H1 (cell line): ENCODE measurements at regions not wholly inside any gene's neighbourhood (a gene's known extent, or its start where the extent isn't known, plus 50 kb on each side); places are given as distances from the start of the nearest gene placed in this dataset.

Experiments used
- ATF2 ChIP-seq: IDR thresholded peaks from 2 replicates; pipeline ENCODE4 v1.6.1; 2012; ENCODE audit warnings: low read length, inconsistent platforms
- CBX5 ChIP-seq: fragments of 300-800, 300-1000 bp; sonication (generic); IDR thresholded peaks from 2 replicates; pipeline ENCODE4 v1.7.1; 2016; ENCODE audit warnings: antibody characterized with exemption, low read length, low read depth
- POLR2AphosphoS5 ChIP-seq: IDR thresholded peaks from 2 replicates; pipeline ENCODE4 v1.6.1; 2011; ENCODE audit warnings: low read depth, low read length

DNA sequence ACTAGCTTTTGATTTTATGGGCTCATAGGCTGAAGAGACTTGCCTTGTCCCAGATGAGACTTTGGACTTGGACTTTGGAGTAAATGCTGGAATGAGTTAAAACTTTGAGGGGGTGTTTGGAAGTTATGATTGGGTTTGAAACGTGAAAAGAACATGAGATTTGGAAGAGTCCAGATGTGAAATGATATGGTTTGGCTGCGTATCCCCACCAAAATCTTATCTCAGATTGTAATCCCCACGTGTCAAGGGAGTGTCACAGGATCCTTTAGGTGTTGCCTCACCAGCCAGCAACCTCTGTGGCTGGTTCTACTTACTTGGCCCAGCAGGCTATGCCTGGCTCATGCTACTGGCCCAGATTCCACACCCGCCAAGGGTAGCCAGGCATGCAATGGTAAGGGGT is 119.6 kb upstream of the NPY start:
- TF ChIP-seq POLR2AphosphoS5, result no peak
- TF ChIP-seq ATF2, result no peak
- TF ChIP-seq CBX5, result no peak
